B cell (primary cell): ENCODE measurements at regions not wholly inside any gene's neighbourhood (a gene's known extent, or its start where the extent isn't known, plus 50 kb on each side); places are given as distances from the start of the nearest gene placed in this dataset.
"Not testable (repeated sequence)": the region's sequence is repeated elsewhere in the genome, so short reads cannot be mapped to it uniquely, and the experiment has no call there.

Experiments used
- ATAC-seq: fragments of 200-7000 bp; cut with Tn5 transposase; one replicate; pipeline ENCODE4 v1.10.0; 2021; ENCODE audit warnings: low read depth, mild to moderate bottlenecking, moderate number of reproducible peaks, moderate library complexity
- CTCF ChIA-PET: fragments of 350-600 bp; sonication (Branson Sonifier 250); formaldehyde crosslinking; loops from one replicate; lab custom pipeline; 2021; ENCODE audit warnings: antibody characterized with exemption, inconsistent platforms; lab: Charles Lee
- POLR2A ChIA-PET: fragments of 350-600 bp; sonication (Branson Sonifier 250); formaldehyde crosslinking; loops from one replicate; lab custom pipeline; 2021; ENCODE audit warnings: antibody characterized with exemption; lab: Charles Lee
- DNase-seq: peaks from one replicate; pipeline ENCODE4 v3.0.0; 2013
- H2AFZ ChIP-seq: 2 replicates; pipeline ENCODE4 v1.6.1; 2012; ENCODE audit warnings: mild to moderate bottlenecking, low read depth, low read length; ENCODE audit not compliant: insufficient read depth, poor library complexity, severe bottlenecking
- H3K27ac ChIP-seq, 2 donors: 1 replicate in 1 of 2; 2 replicates in 1 of 2; pipeline ENCODE4 v1.5.1; 2012 to 2013; ENCODE audit warnings: low read length in 2 of 2, mild to moderate bottlenecking in 2 of 2, moderate library complexity in 1 of 2
- H3K27me3 ChIP-seq, 4 experiments: fragments of 200-600 bp in 1 of 4; sonication (generic) in 1 of 4; replicated peaks in 1 of 4; 1 replicate in 2 of 4; 2 replicates in 2 of 4; pipeline versions ENCODE4 v1.6.1 to v1.7.0; 2013 to 2016; ENCODE audit warnings: low read length in 3 of 4, mild to moderate bottlenecking in 2 of 4, mixed read lengths in 1 of 4, moderate library complexity in 1 of 4; ENCODE audit not compliant: insufficient read depth in 4 of 4, control insufficient read depth in 3 of 4; ENCODE audit errors: control extremely low read depth in 1 of 4
- H3K36me3 ChIP-seq, 2 experiments: replicated peaks in 1 of 2; 1 replicate in 1 of 2; 2 replicates in 1 of 2; pipeline versions ENCODE4 v1.6.1 to v1.7.1; 2013; ENCODE audit warnings: low read length in 1 of 2; ENCODE audit not compliant: insufficient read depth in 2 of 2, control insufficient read depth in 1 of 2; ENCODE audit errors: control extremely low read depth in 1 of 2, extremely low read depth in 1 of 2
- H3K4me1 ChIP-seq, 2 donors: fragments of 200-600 bp in 1 of 2; sonication (generic) in 1 of 2; 1 replicate in 1 of 2; 2 replicates in 1 of 2; pipeline versions ENCODE4 v1.5.1 to v1.6.1; 2013 to 2017; ENCODE audit warnings: low read length in 2 of 2; ENCODE audit not compliant: control insufficient read depth in 2 of 2, insufficient read depth in 2 of 2
- H3K4me2 ChIP-seq: replicated peaks from 2 replicates; pipeline ENCODE3; 2012; ENCODE audit warnings: mild to moderate bottlenecking, low read depth, low read length; ENCODE audit not compliant: poor library complexity, severe bottlenecking
- H3K4me3 ChIP-seq, 5 experiments: fragments of 200-600 bp in 1 of 5; sonication (generic) in 1 of 5; 1 replicate in 3 of 5; 2 replicates in 2 of 5; pipeline versions ENCODE4 v1.5.1 to v1.7.0; 2011 to 2016; ENCODE audit warnings: low read length in 4 of 5, mild to moderate bottlenecking in 4 of 5, low read depth in 2 of 5, control low read depth in 1 of 5, moderate library complexity in 1 of 5; ENCODE audit not compliant: insufficient read depth in 1 of 5; ENCODE audit errors: control extremely low read depth in 1 of 5, extremely low read depth in 1 of 5
- H3K79me2 ChIP-seq: fragments of 200-600 bp; sonication (generic); one replicate; pipeline ENCODE4 v1.6.0; 2016; ENCODE audit warnings: low read length; ENCODE audit not compliant: control insufficient read depth, insufficient read depth
- H3K9ac ChIP-seq: fragments of 200-600 bp; sonication (generic); 2 replicates; pipeline ENCODE4 v1.6.1; 2017; ENCODE audit warnings: mild to moderate bottlenecking, low read length, moderate library complexity
- H3K9me3 ChIP-seq, 3 donors: one replicate each; pipeline versions ENCODE4 v1.6.1 to v1.7.1; 2013; ENCODE audit warnings: low read length in 2 of 3; ENCODE audit not compliant: control insufficient read depth in 2 of 3, insufficient read depth in 1 of 3; ENCODE audit errors: control extremely low read depth in 1 of 3
- H4K20me1 ChIP-seq: 2 replicates; pipeline ENCODE4 v1.6.0; 2012; ENCODE audit warnings: mild to moderate bottlenecking, low read length; ENCODE audit not compliant: insufficient read depth, control insufficient read depth, poor library complexity, severe bottlenecking
- H3K27ac Mint-ChIP-seq: one replicate; pipeline ENCODE4 v1.8.0; 2021; ENCODE audit warnings: mixed read lengths
- H3K27me3 Mint-ChIP-seq: one replicate; pipeline ENCODE4 v1.8.0; 2021; ENCODE audit warnings: mixed read lengths
- H3K4me1 Mint-ChIP-seq: one replicate; pipeline ENCODE4 v1.8.0; 2021; ENCODE audit warnings: mixed read lengths
- H3K4me3 Mint-ChIP-seq: one replicate; pipeline ENCODE4 v1.8.0; 2021; ENCODE audit warnings: mixed read lengths
- H3K9me3 Mint-ChIP-seq: one replicate; pipeline ENCODE4 v1.8.0; 2022; ENCODE audit warnings: mixed read lengths; ENCODE audit not compliant: insufficient read depth
- EZH2 ChIP-seq: IDR thresholded peaks from 2 replicates; pipeline ENCODE4 v1.6.1; 2012; ENCODE audit warnings: borderline replicate concordance, low read depth, mild to moderate bottlenecking, moderate library complexity, low read length; ENCODE audit not compliant: insufficient read depth, poor library complexity, severe bottlenecking
- WGBS: methylation state at CpG from one replicate; pipeline ENCODE4 v1.1.5; 2013; ENCODE audit warnings: missing lambda C conversion rate; ENCODE audit not compliant: insufficient coverage; 5-methylcytosine and 5-hydroxymethylcytosine counted together
- intact Hi-C: fragments of 100-400 bp; cut with micrococcal nuclease; formaldehyde crosslinking; loops from one replicate; pipeline ENCODE4 v1.10.0; 2022
- TF ChIP-seq, protein P1 (sequence below): fragments of 200-600 bp; IDR thresholded peaks from one replicate; pipeline ENCODE4 v1.8.0; 2022; ENCODE audit warnings: antibody characterized with exemption, mild to moderate bottlenecking

DNA sequence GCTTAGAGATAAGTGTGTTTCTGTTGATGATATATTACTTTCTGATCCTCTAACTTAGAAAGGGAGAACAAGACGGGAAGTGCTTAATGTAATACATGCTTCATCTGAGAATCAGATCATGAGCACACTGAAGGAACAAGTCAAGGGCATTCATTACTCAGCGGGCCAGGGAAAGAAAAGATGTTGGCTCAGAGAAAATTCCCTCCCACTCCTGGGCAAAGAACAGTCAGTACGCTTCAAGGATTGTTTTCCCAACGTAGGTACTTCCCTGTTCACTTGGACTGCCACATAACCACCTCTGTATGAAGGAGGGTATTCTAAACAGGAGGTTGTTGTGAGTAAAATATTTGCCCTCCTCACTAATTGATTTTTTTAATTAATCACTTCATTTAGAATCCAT is 374.5 kb upstream of the FMR1 start:
- intact Hi-C loops = no loop called here
- Mint-ChIP-seq H3K27ac (no peak overlapping the region), H3K4me3 (no peak overlapping the region), H3K4me1 (no peaks in the 10 kb centered on the region), H3K9me3 (peaks cover 2% of the 10 kb centered on the region), H3K27me3 (no peaks in the 10 kb centered on the region)
- ChIA-PET CTCF (no interaction called here), POLR2A (no interaction called here)
- no peaks in the 10 kb centered on the region for H3K27me3 ChIP-seq
- DNase-seq = no peak
- no peak overlapping the region for H3K9ac ChIP-seq
- H3K27ac ChIP-seq = no peak overlapping the region
- no peak for TF ChIP-seq EZH2
- TF ChIP-seq, protein P1, sequence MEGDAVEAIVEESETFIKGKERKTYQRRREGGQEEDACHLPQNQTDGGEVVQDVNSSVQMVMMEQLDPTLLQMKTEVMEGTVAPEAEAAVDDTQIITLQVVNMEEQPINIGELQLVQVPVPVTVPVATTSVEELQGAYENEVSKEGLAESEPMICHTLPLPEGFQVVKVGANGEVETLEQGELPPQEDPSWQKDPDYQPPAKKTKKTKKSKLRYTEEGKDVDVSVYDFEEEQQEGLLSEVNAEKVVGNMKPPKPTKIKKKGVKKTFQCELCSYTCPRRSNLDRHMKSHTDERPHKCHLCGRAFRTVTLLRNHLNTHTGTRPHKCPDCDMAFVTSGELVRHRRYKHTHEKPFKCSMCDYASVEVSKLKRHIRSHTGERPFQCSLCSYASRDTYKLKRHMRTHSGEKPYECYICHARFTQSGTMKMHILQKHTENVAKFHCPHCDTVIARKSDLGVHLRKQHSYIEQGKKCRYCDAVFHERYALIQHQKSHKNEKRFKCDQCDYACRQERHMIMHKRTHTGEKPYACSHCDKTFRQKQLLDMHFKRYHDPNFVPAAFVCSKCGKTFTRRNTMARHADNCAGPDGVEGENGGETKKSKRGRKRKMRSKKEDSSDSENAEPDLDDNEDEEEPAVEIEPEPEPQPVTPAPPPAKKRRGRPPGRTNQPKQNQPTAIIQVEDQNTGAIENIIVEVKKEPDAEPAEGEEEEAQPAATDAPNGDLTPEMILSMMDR = no peak
- H3K79me2 ChIP-seq = no peaks in the 10 kb centered on the region
- H3K36me3 ChIP-seq = no peaks in the 10 kb centered on the region
- H3K4me3 ChIP-seq = no peak overlapping the region
- H2AFZ ChIP-seq = no peak overlapping the region
- ATAC-seq = no peak
- H3K4me1 ChIP-seq = no peaks in the 10 kb centered on the region
- no CpG with 5 or more reads among the region's 4 CpGs for WGBS
- no peak overlapping the region for H3K4me2 ChIP-seq
- H3K9me3 ChIP-seq = no peaks in the 10 kb centered on the region
- no peaks in the 10 kb centered on the region for H4K20me1 ChIP-seq

DNA sequence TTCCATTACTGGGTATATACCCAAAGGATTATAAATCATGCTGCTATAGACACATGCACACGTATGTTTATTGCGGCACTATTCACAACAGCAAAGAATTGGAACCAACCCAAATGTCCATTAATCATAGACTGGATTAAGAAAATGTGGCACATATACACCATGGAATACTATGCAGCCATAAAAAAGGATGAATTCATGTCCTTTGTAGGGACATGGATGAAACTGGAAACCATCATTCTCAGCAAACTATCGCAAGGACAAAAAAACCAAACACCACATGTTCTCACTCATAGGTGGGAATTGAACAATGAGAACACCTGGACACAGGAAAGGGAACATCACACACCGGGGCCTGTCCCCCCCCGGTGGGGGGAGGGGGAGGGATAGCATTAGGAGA is 363.7 kb upstream of the FMR1 start:
- H3K4me1 ChIP-seq, H3K9ac ChIP-seq, H4K20me1 ChIP-seq, POLR2A ChIA-PET, H3K27me3 Mint-ChIP-seq, H3K4me3 Mint-ChIP-seq, H3K79me2 ChIP-seq, intact Hi-C loops, H3K27ac ChIP-seq, H3K9me3 Mint-ChIP-seq, H3K4me2 ChIP-seq, H3K27me3 ChIP-seq, CTCF ChIA-PET, H3K9me3 ChIP-seq, ATAC-seq, H3K4me3 ChIP-seq, H3K4me1 Mint-ChIP-seq, H3K27ac Mint-ChIP-seq, DNase-seq, H2AFZ ChIP-seq, H3K36me3 ChIP-seq: not testable (repeated sequence)
- WGBS = no CpG with 5 or more reads among the region's 5 CpGs
